Muscle layer of colon (tissue), 2 donors: ENCODE measurements at regions not wholly inside any gene's neighbourhood (a gene's known extent, or its start where the extent isn't known, plus 50 kb on each side); places are given as distances from the start of the nearest gene placed in this dataset.

Experiments
- H3K27ac ChIP-seq: one replicate; pipeline ENCODE4 v1.7.0; 2013; ENCODE audit warnings: low read depth, mild to moderate bottlenecking, low read length, moderate library complexity
- H3K27me3 ChIP-seq, 2 donors: one replicate each; pipeline ENCODE4 v1.7.0; 2013; ENCODE audit warnings: low read length in 2 of 2, mild to moderate bottlenecking in 2 of 2; ENCODE audit not compliant: insufficient read depth in 2 of 2, control insufficient read depth in 1 of 2
- H3K36me3 ChIP-seq: one replicate; pipeline ENCODE4 v1.7.0; 2013; ENCODE audit warnings: mild to moderate bottlenecking, low read length; ENCODE audit not compliant: insufficient read depth
- H3K4me1 ChIP-seq: one replicate; pipeline ENCODE4 v1.7.0; 2013; ENCODE audit warnings: mild to moderate bottlenecking, low read length; ENCODE audit not compliant: insufficient read depth
- H3K4me3 ChIP-seq, 2 donors: one replicate each; pipeline ENCODE4 v1.7.0; 2013; ENCODE audit warnings: low read length in 2 of 2, low read depth in 1 of 2, mild to moderate bottlenecking in 1 of 2, moderate library complexity in 1 of 2
- H3K9ac ChIP-seq: one replicate; pipeline ENCODE4 v1.7.0; 2013; ENCODE audit warnings: low read length
- H3K9me3 ChIP-seq: one replicate; pipeline ENCODE4 v1.7.0; 2013; ENCODE audit warnings: mild to moderate bottlenecking, low read length
- donor health status: abdominal sarcoma.
- donor health status: Adenocarcinoma of cecum.

GRCh38 chr15:38049891-38050290 is 115.5 kb downstream of the TMCO5A start:
- no peaks in the 10 kb centered on the region for H3K9me3 ChIP-seq
- H3K27ac ChIP-seq, result no peak overlapping the region
- no peaks in the 10 kb centered on the region for H3K36me3 ChIP-seq
- no peak overlapping the region for H3K4me3 ChIP-seq
- no peak overlapping the region for H3K9ac ChIP-seq
- no peaks in the 10 kb centered on the region for H3K27me3 ChIP-seq
- H3K4me1 ChIP-seq, result no peaks in the 10 kb centered on the region

GRCh38 chr15:38050529-38051448 is 116.3 kb downstream of the TMCO5A start:
- no peak overlapping the region for H3K4me3 ChIP-seq

GRCh38 chr15:38053205-38053604 is 118.8 kb downstream of the TMCO5A start:
- H3K27ac ChIP-seq, result no peak overlapping the region
- no peak overlapping the region for H3K9ac ChIP-seq
- H3K27me3 ChIP-seq, result no peaks in the 10 kb centered on the region
- no peaks in the 10 kb centered on the region for H3K4me1 ChIP-seq
- H3K9me3 ChIP-seq, result no peaks in the 10 kb centered on the region
- no peak overlapping the region for H3K4me3 ChIP-seq
- no peaks in the 10 kb centered on the region for H3K36me3 ChIP-seq

More at GRCh38 chr15:38050529-38051448, 116.3 kb downstream of the TMCO5A start:
- Histone ChIP-seq H3K9ac (no peak overlapping the region), H3K4me1 (no peaks in the 10 kb centered on the region), H3K9me3 (no peaks in the 10 kb centered on the region), H3K36me3 (no peaks in the 10 kb centered on the region), H3K27me3 (no peaks in the 10 kb centered on the region), H3K27ac (no peak overlapping the region)

- H3K4me1 ChIP-seq, result no peaks in the 10 kb centered on the region
- H3K36me3 ChIP-seq, result no peaks in the 10 kb centered on the region
- H3K9ac ChIP-seq, result no peak overlapping the region
- no peak overlapping the region for H3K4me3 ChIP-seq
- no peak overlapping the region for H3K27ac ChIP-seq
- no peaks in the 10 kb centered on the region for H3K27me3 ChIP-seq
- H3K9me3 ChIP-seq, result no peaks in the 10 kb centered on the region
Observed at GRCh38 chr15:38053776-38054175, 119.3 kb downstream of the TMCO5A start.

- Histone ChIP-seq H3K4me3 (no peak overlapping the region), H3K27me3 (no peaks in the 10 kb centered on the region), H3K9ac (no peak overlapping the region), H3K4me1 (no peaks in the 10 kb centered on the region), H3K27ac (no peak overlapping the region), H3K9me3 (no peaks in the 10 kb centered on the region), H3K36me3 (no peaks in the 10 kb centered on the region)
Observed at GRCh38 chr15:38054488-38054887, 120.0 kb downstream of the TMCO5A start.

- Histone ChIP-seq H3K4me1 (no peaks in the 10 kb centered on the region), H3K27ac (no peak overlapping the region), H3K9ac (no peak overlapping the region), H3K36me3 (no peaks in the 10 kb centered on the region), H3K9me3 (no peaks in the 10 kb centered on the region), H3K27me3 (no peaks in the 10 kb centered on the region), H3K4me3 (no peak overlapping the region)
Observed at GRCh38 chr15:38058596-38059075, 124.2 kb downstream of the TMCO5A start.

GRCh38 chr15:38059665-38060064 is 125.2 kb downstream of the TMCO5A start:
- no peaks in the 10 kb centered on the region for H3K36me3 ChIP-seq
- H3K4me3 ChIP-seq, result no peak overlapping the region
- no peaks in the 10 kb centered on the region for H3K9me3 ChIP-seq
- H3K9ac ChIP-seq, result no peak overlapping the region
- H3K4me1 ChIP-seq, result no peaks in the 10 kb centered on the region
- no peaks in the 10 kb centered on the region for H3K27me3 ChIP-seq
- H3K27ac ChIP-seq, result no peak overlapping the region

- H3K4me1 ChIP-seq, result no peaks in the 10 kb centered on the region
- H3K9me3 ChIP-seq, result no peaks in the 10 kb centered on the region
- H3K27ac ChIP-seq, result no peak overlapping the region
- H3K27me3 ChIP-seq, result no peaks in the 10 kb centered on the region
- no peaks in the 10 kb centered on the region for H3K36me3 ChIP-seq
- H3K9ac ChIP-seq, result no peak overlapping the region
- H3K4me3 ChIP-seq, result no peak overlapping the region
Observed at GRCh38 chr15:38061856-38062649, 127.6 kb downstream of the TMCO5A start.

- H3K9me3 ChIP-seq, result no peaks in the 10 kb centered on the region
- H3K27me3 ChIP-seq, result no peaks in the 10 kb centered on the region
- H3K36me3 ChIP-seq, result no peaks in the 10 kb centered on the region
- no peaks in the 10 kb centered on the region for H3K4me1 ChIP-seq
- no peak overlapping the region for H3K27ac ChIP-seq
- H3K4me3 ChIP-seq, result no peak overlapping the region
- H3K9ac ChIP-seq, result no peak overlapping the region
Observed at GRCh38 chr15:38062696-38063095, 128.3 kb downstream of the TMCO5A start.

GRCh38 chr15:38065721-38066345 is 131.4 kb downstream of the TMCO5A start:
- H3K27ac ChIP-seq, result no peak overlapping the region
- H3K4me3 ChIP-seq, result no peak overlapping the region
- no peaks in the 10 kb centered on the region for H3K36me3 ChIP-seq
- no peaks in the 10 kb centered on the region for H3K27me3 ChIP-seq
- no peaks in the 10 kb centered on the region for H3K9me3 ChIP-seq
- no peak overlapping the region for H3K9ac ChIP-seq
- peaks cover 11% of the 10 kb centered on the region for H3K4me1 ChIP-seq

- Histone ChIP-seq H3K36me3 (no peaks in the 10 kb centered on the region), H3K9me3 (no peaks in the 10 kb centered on the region), H3K4me3 (no peak overlapping the region), H3K9ac (no peak overlapping the region), H3K27me3 (no peaks in the 10 kb centered on the region), H3K4me1 (peaks cover 12% of the 10 kb centered on the region), H3K27ac (no peak overlapping the region)
Observed at GRCh38 chr15:38066612-38067011, 132.2 kb downstream of the TMCO5A start.
